Astrocyte (in vitro differentiated cells and primary cell): ENCODE measurements at regions not wholly inside any gene's neighbourhood (a gene's known extent, or its start where the extent isn't known, plus 50 kb on each side); places are given as distances from the start of the nearest gene placed in this dataset.
"Not testable (repeated sequence)": the region's sequence is repeated elsewhere in the genome, so short reads cannot be mapped to it uniquely, and the experiment has no call there.

Source experiments
- DNase-seq: peaks from one replicate; pipeline ENCODE4 v3.0.0-alpha.2; 2010; ENCODE audit warnings: low read depth
- FAIRE-seq: peaks from 2 replicates; lab custom pipeline; 2011; peaks lifted over from hg19 to GRCh38; lab: Jason Lieb, UNC
- H2AFZ ChIP-seq: 2 replicates; pipeline ENCODE4 v1.6.0; 2012; ENCODE audit warnings: low read depth, low read length, inconsistent platforms
- H3K27ac ChIP-seq: 2 replicates; pipeline ENCODE4 v1.5.1; 2011; ENCODE audit warnings: low read depth, low read length, inconsistent platforms
- H3K27me3 ChIP-seq: 2 replicates; pipeline ENCODE4 v1.6.0; 2011; ENCODE audit warnings: low read length, inconsistent platforms; ENCODE audit not compliant: insufficient read depth
- H3K36me3 ChIP-seq: 2 replicates; pipeline ENCODE4 v1.5.1; 2011; ENCODE audit warnings: low read length, inconsistent platforms; ENCODE audit not compliant: insufficient read depth
- H3K4me1 ChIP-seq: 2 replicates; pipeline ENCODE4 v1.5.1; 2011; ENCODE audit warnings: low read length, inconsistent platforms; ENCODE audit not compliant: insufficient read depth
- H3K4me2 ChIP-seq: 2 replicates; pipeline ENCODE4 v1.6.0; 2012; ENCODE audit warnings: low read length, inconsistent platforms
- H3K4me3 ChIP-seq: 2 replicates; pipeline ENCODE4 v1.5.1; 2011; ENCODE audit warnings: low read depth, mild to moderate bottlenecking, low read length, inconsistent platforms; ENCODE audit not compliant: insufficient read depth
- H3K79me2 ChIP-seq: 2 replicates; pipeline ENCODE4 v1.6.0; 2012; ENCODE audit warnings: mild to moderate bottlenecking, low read length, inconsistent platforms; ENCODE audit not compliant: insufficient read depth
- H3K9ac ChIP-seq: 2 replicates; pipeline ENCODE4 v1.6.0; 2012; ENCODE audit warnings: mild to moderate bottlenecking, low read length, inconsistent platforms
- H3K9me3 ChIP-seq: 2 replicates; pipeline ENCODE4 v1.5.1; 2012; ENCODE audit warnings: low read depth, mild to moderate bottlenecking, low read length, inconsistent platforms; ENCODE audit not compliant: insufficient read depth
- H4K20me1 ChIP-seq: 2 replicates; pipeline ENCODE4 v1.6.0; 2012; ENCODE audit warnings: low read length, inconsistent platforms; ENCODE audit not compliant: insufficient read depth
- H3K27ac Mint-ChIP-seq: one replicate; pipeline ENCODE4 v1.8.0; 2021; ENCODE audit warnings: mild to moderate bottlenecking, mixed read lengths; ENCODE audit not compliant: unreplicated experiment
- H3K27me3 Mint-ChIP-seq: one replicate; pipeline ENCODE4 v1.8.0; 2021; ENCODE audit warnings: low read depth, mixed read lengths; ENCODE audit not compliant: unreplicated experiment
- H3K36me3 Mint-ChIP-seq: one replicate; pipeline ENCODE4 v1.8.0; 2021; ENCODE audit warnings: low read depth, mixed read lengths; ENCODE audit not compliant: unreplicated experiment
- H3K4me1 Mint-ChIP-seq: one replicate; pipeline ENCODE4 v1.8.0; 2021; ENCODE audit warnings: low read depth, mixed read lengths; ENCODE audit not compliant: unreplicated experiment
- H3K4me3 Mint-ChIP-seq: one replicate; pipeline ENCODE4 v1.8.0; 2021; ENCODE audit warnings: mild to moderate bottlenecking, moderate library complexity, mixed read lengths; ENCODE audit not compliant: unreplicated experiment
- H3K9me3 Mint-ChIP-seq: one replicate; pipeline ENCODE4 v1.8.0; 2021; ENCODE audit warnings: mild to moderate bottlenecking, mixed read lengths; ENCODE audit not compliant: unreplicated experiment
- CTCF ChIP-seq: IDR thresholded peaks from 2 replicates; pipeline ENCODE4 v1.5.1; 2011; ENCODE audit warnings: low read depth, mild to moderate bottlenecking, inconsistent platforms, low read length, moderate library complexity; ENCODE audit not compliant: insufficient read depth
- EZH2 ChIP-seq: IDR thresholded peaks from 2 replicates; pipeline ENCODE4 v1.6.1; 2012; ENCODE audit warnings: mild to moderate bottlenecking, low read length, inconsistent platforms; ENCODE audit not compliant: insufficient read depth

DNA sequence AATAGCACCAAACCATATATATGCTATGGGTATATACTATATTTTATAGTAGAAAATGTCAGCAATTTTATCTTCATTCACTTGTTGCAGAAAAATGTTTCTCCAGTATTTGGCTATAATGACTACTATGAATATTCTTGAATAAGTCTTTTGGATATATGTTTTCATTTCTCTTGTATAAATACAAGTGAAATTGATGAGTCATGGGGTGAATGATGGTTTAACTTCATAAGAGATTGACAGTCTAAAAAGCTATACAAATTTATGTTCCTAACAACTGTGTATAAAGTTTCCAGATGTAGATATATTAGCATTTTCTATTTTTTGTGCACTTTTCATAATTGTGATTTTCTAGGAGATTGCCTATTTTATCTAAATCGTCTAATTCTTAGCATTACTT is 714.8 kb downstream of the TRHDE start:
- Mint-ChIP-seq H3K4me1 (no peaks in the 10 kb centered on the region), H3K4me3 (no peak overlapping the region), H3K27ac (no peak overlapping the region), H3K27me3 (no peaks in the 10 kb centered on the region), H3K36me3 (no peaks in the 10 kb centered on the region), H3K9me3 (no peaks in the 10 kb centered on the region)
- no peak for TF ChIP-seq EZH2
- Histone ChIP-seq H3K36me3 (no peaks in the 10 kb centered on the region), H3K4me3 (no peak overlapping the region), H3K4me2 (no peak overlapping the region), H3K27me3 (no peaks in the 10 kb centered on the region), H3K4me1 (no peaks in the 10 kb centered on the region), H3K9me3 (no peaks in the 10 kb centered on the region), H3K27ac (no peak overlapping the region), H3K79me2 (no peaks in the 10 kb centered on the region), H3K9ac (no peak overlapping the region), H4K20me1 (no peaks in the 10 kb centered on the region), H2AFZ (no peak overlapping the region)
- DNase-seq (no peak), FAIRE-seq (no peak)

DNA sequence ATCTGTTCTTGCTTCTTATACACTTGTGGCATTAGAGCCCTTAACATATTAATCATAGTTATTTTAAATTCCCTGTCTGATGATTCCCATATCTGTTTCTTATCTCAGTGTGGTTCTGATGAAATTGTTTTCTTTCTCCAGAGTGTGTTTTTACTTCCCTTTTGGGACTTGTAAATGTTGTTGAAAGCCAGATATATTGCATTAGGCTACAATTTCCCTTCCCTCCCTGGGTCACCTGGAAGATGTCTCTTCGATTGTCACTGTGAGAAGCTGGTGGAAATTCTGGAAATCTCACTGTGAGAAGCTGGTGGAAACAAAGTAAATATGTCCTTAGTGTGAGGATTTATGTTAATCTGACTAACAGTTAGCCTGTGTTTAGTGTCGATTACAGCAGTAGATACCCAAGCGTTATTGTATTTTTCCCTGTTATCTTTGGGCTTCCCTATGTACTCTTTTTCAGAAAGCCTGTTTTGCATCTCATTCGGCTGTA is 717.3 kb downstream of the TRHDE start:
- Histone ChIP-seq H3K9me3 (no peaks in the 10 kb centered on the region), H2AFZ (no peak overlapping the region), H3K79me2 (no peaks in the 10 kb centered on the region), H3K36me3 (no peaks in the 10 kb centered on the region), H4K20me1 (no peaks in the 10 kb centered on the region), H3K27me3 (no peaks in the 10 kb centered on the region), H3K27ac (no peak overlapping the region), H3K9ac (no peak overlapping the region), H3K4me3 (no peak overlapping the region), H3K4me2 (no peak overlapping the region), H3K4me1 (no peaks in the 10 kb centered on the region)
- H3K4me3 Mint-ChIP-seq = no peak overlapping the region
- H3K9me3 Mint-ChIP-seq = no peaks in the 10 kb centered on the region
- no peak overlapping the region for H3K27ac Mint-ChIP-seq
- TF ChIP-seq CTCF (no peak), EZH2 (no peak)
- FAIRE-seq (no peak), DNase-seq (no peak)
- no peaks in the 10 kb centered on the region for H3K27me3 Mint-ChIP-seq
- no peaks in the 10 kb centered on the region for H3K4me1 Mint-ChIP-seq
- no peaks in the 10 kb centered on the region for H3K36me3 Mint-ChIP-seq

- not testable (repeated sequence) for FAIRE-seq, H3K27ac ChIP-seq, H4K20me1 ChIP-seq, DNase-seq, H3K4me2 ChIP-seq, H3K27ac Mint-ChIP-seq, H3K79me2 ChIP-seq, H3K9me3 Mint-ChIP-seq, H3K36me3 Mint-ChIP-seq, H3K4me1 ChIP-seq, H3K36me3 ChIP-seq, H2AFZ ChIP-seq, H3K9me3 ChIP-seq, H3K4me3 Mint-ChIP-seq, H3K27me3 ChIP-seq, H3K4me3 ChIP-seq, H3K9ac ChIP-seq, H3K4me1 Mint-ChIP-seq, H3K27me3 Mint-ChIP-seq
Observed at GRCh38 chr12:72995029-72995428, 722.9 kb downstream of the TRHDE start.

- no peaks in the 10 kb centered on the region for H3K27me3 Mint-ChIP-seq
- H2AFZ ChIP-seq = no peak overlapping the region
- H4K20me1 ChIP-seq = no peaks in the 10 kb centered on the region
- H3K36me3 Mint-ChIP-seq = no peaks in the 10 kb centered on the region
- H3K27ac Mint-ChIP-seq = no peak overlapping the region
- TF ChIP-seq CTCF = no peak
- TF ChIP-seq EZH2 = no peak
- no peak overlapping the region for H3K4me3 ChIP-seq
- H3K9me3 ChIP-seq = no peaks in the 10 kb centered on the region
- no peaks in the 10 kb centered on the region for H3K9me3 Mint-ChIP-seq
- H3K27ac ChIP-seq = no peak overlapping the region
- no peak for FAIRE-seq
- no peaks in the 10 kb centered on the region for H3K4me1 ChIP-seq
- no peaks in the 10 kb centered on the region for H3K36me3 ChIP-seq
- H3K4me1 Mint-ChIP-seq = no peaks in the 10 kb centered on the region
- DNase-seq = no peak
- H3K4me3 Mint-ChIP-seq = no peak overlapping the region
- no peaks in the 10 kb centered on the region for H3K79me2 ChIP-seq
- no peak overlapping the region for H3K4me2 ChIP-seq
- no peak overlapping the region for H3K9ac ChIP-seq
- H3K27me3 ChIP-seq = no peaks in the 10 kb centered on the region
Observed at GRCh38 chr12:72995616-72996015, 723.4 kb downstream of the TRHDE start.

DNA sequence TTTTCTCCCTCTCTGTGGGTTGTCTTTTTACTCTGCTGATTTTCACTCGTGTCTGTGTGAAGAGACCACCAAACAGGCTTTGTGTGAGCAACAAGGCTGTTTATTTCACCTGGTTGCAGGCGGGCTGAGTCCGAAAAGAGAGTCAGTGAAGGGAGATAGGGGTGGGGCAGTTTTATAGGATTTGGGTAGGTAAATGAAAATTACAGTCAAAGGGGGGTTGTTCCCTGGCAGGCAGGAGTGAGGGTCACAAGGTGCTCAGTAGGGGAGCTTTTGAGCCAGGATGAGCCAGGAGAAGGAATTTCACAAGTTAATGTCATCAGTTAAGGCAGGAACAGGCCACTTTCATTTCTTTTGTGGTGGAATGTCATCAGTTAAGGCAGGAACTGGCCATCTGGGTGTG is 729.6 kb downstream of the TRHDE start:
- H3K4me3 ChIP-seq, FAIRE-seq, H2AFZ ChIP-seq, H3K9me3 ChIP-seq, DNase-seq, H3K4me3 Mint-ChIP-seq, H3K79me2 ChIP-seq, H4K20me1 ChIP-seq, H3K9ac ChIP-seq, H3K27me3 ChIP-seq, H3K4me1 Mint-ChIP-seq, H3K27ac Mint-ChIP-seq, H3K36me3 Mint-ChIP-seq, H3K36me3 ChIP-seq, H3K27ac ChIP-seq, H3K4me2 ChIP-seq, H3K27me3 Mint-ChIP-seq, H3K4me1 ChIP-seq, H3K9me3 Mint-ChIP-seq: not testable (repeated sequence)
